Neural progenitor cell (in vitro differentiated cells): ENCODE measurements at regions not wholly inside any gene's neighbourhood (a gene's known extent, or its start where the extent isn't known, plus 50 kb on each side); places are given as distances from the start of the nearest gene placed in this dataset.

ENCODE experiments used
- DNase-seq: peaks from one replicate; pipeline ENCODE4 v3.0.0-alpha.2; 2016; ENCODE audit warnings: low spot score
- H2AFZ ChIP-seq: fragments of 200-600 bp; sonication (generic); replicated peaks from 2 replicates; pipeline ENCODE4 v1.6.1; 2016; ENCODE audit warnings: antibody characterized with exemption
- H3F3A ChIP-seq: fragments of 200-600 bp; sonication (generic); 2 replicates; pipeline ENCODE4 v1.6.1; 2016; ENCODE audit warnings: antibody characterized with exemption, low read depth
- H3K27ac ChIP-seq: fragments of 200-600 bp; sonication (generic); 2 replicates; pipeline ENCODE4 v1.5.1; 2016; ENCODE audit warnings: mild to moderate bottlenecking
- H3K27me3 ChIP-seq: fragments of 200-600 bp; sonication (generic); 2 replicates; pipeline ENCODE4 v1.6.1; 2016; ENCODE audit warnings: mild to moderate bottlenecking, moderate library complexity
- H3K36me3 ChIP-seq: fragments of 200-600 bp; sonication (generic); 2 replicates; pipeline ENCODE4 v1.5.1; 2016
- H3K4me1 ChIP-seq: fragments of 200-600 bp; sonication (generic); 2 replicates; pipeline ENCODE4 v1.6.1; 2016; ENCODE audit warnings: mixed run types
- H3K4me2 ChIP-seq: fragments of 200-600 bp; sonication (generic); 2 replicates; pipeline ENCODE4 v1.6.1; 2016
- H3K4me3 ChIP-seq: fragments of 200-600 bp; sonication (generic); 2 replicates; pipeline ENCODE4 v1.5.1; 2016
- H3K79me2 ChIP-seq: fragments of 200-600 bp; sonication (generic); 2 replicates; pipeline ENCODE4 v1.6.1; 2016; ENCODE audit warnings: low read depth
- H3K9ac ChIP-seq: fragments of 200-600 bp; sonication (generic); 2 replicates; pipeline ENCODE4 v1.6.1; 2016
- H3K9me3 ChIP-seq: fragments of 200-600 bp; sonication (generic); 2 replicates; pipeline ENCODE4 v1.5.1; 2016; ENCODE audit warnings: low read depth
- H4K20me1 ChIP-seq: fragments of 200-600 bp; sonication (generic); 2 replicates; pipeline ENCODE4 v1.6.1; 2016; ENCODE audit warnings: low read depth
- H3K27ac Mint-ChIP-seq: 3 replicates; pipeline ENCODE4 v1.8.0; 2021; ENCODE audit warnings: mixed read lengths
- H3K27me3 Mint-ChIP-seq: 2 replicates; pipeline ENCODE4 v1.8.0; 2022; ENCODE audit warnings: low read depth, mild to moderate bottlenecking, inconsistent platforms, moderate library complexity, mixed read lengths; ENCODE audit not compliant: insufficient read depth
- H3K36me3 Mint-ChIP-seq: 3 replicates; pipeline ENCODE4 v1.8.0; 2021; ENCODE audit warnings: mixed read lengths
- H3K4me1 Mint-ChIP-seq: 3 replicates; pipeline ENCODE4 v1.8.0; 2021; ENCODE audit warnings: mixed read lengths
- H3K4me3 Mint-ChIP-seq: 3 replicates; pipeline ENCODE4 v1.8.0; 2021; ENCODE audit warnings: mild to moderate bottlenecking, moderate library complexity, mixed read lengths
- H3K9me3 Mint-ChIP-seq: 3 replicates; pipeline ENCODE4 v1.8.0; 2020; ENCODE audit warnings: mixed read lengths
- EZH2 ChIP-seq: fragments of 200-600 bp; sonication (generic); IDR thresholded peaks from 2 replicates; pipeline ENCODE4 v1.6.1; 2017; ENCODE audit warnings: antibody characterized with exemption, mild to moderate bottlenecking, moderate library complexity
- EZH2phosphoT487 ChIP-seq: fragments of 200-600 bp; sonication (generic); IDR thresholded peaks from 2 replicates; pipeline ENCODE4 v1.6.1; 2017; ENCODE audit warnings: antibody characterized with exemption
- TF ChIP-seq, protein P1 (sequence below): fragments of 200-600 bp; sonication (generic); IDR thresholded peaks from 2 replicates; pipeline ENCODE4 v1.5.1; 2017; ENCODE audit warnings: antibody characterized with exemption, mild to moderate bottlenecking

DNA sequence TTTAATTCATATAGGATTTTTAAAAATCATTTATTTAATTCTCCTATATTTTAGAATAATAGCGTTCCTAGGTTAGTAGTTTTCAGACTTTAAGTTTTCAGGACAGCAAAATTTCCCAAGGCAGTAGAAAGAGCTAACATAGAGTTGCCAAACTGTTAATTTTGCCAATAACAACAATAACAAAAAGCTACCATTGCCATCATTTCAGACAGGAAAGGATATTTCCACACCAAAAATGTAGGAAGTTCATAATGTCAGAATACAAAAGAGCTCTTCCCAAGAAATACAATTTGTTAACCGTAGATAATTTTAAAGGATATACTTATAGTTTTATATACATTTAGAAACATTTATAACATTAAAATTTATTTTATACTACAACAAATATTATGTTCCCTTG lies 81.4 kb upstream of the EEA1 start:
- Mint-ChIP-seq H3K9me3 (no peaks in the 10 kb centered on the region), H3K27ac (no peak overlapping the region), H3K4me1 (peaks cover 20% of the 10 kb centered on the region), H3K4me3 (no peak overlapping the region), H3K27me3 (no peaks in the 10 kb centered on the region), H3K36me3 (no peaks in the 10 kb centered on the region)
- H3K36me3 ChIP-seq, result no peaks in the 10 kb centered on the region
- H2AFZ ChIP-seq, result no peak overlapping the region
- DNase-seq, result no peak
- H3K4me3 ChIP-seq, result no peak overlapping the region
- no peak overlapping the region for H3K27ac ChIP-seq
- H3K9ac ChIP-seq, result no peak overlapping the region
- H3K27me3 ChIP-seq, result no peaks in the 10 kb centered on the region
- peaks cover 21% of the 10 kb centered on the region for H3K4me1 ChIP-seq
- TF ChIP-seq, protein P1, sequence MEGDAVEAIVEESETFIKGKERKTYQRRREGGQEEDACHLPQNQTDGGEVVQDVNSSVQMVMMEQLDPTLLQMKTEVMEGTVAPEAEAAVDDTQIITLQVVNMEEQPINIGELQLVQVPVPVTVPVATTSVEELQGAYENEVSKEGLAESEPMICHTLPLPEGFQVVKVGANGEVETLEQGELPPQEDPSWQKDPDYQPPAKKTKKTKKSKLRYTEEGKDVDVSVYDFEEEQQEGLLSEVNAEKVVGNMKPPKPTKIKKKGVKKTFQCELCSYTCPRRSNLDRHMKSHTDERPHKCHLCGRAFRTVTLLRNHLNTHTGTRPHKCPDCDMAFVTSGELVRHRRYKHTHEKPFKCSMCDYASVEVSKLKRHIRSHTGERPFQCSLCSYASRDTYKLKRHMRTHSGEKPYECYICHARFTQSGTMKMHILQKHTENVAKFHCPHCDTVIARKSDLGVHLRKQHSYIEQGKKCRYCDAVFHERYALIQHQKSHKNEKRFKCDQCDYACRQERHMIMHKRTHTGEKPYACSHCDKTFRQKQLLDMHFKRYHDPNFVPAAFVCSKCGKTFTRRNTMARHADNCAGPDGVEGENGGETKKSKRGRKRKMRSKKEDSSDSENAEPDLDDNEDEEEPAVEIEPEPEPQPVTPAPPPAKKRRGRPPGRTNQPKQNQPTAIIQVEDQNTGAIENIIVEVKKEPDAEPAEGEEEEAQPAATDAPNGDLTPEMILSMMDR, result no peak
- TF ChIP-seq EZH2, result no peak
- H3K79me2 ChIP-seq, result no peaks in the 10 kb centered on the region
- H3K4me2 ChIP-seq, result no peak overlapping the region
- no peaks in the 10 kb centered on the region for H4K20me1 ChIP-seq
- no peaks in the 10 kb centered on the region for H3F3A ChIP-seq
- no peaks in the 10 kb centered on the region for H3K9me3 ChIP-seq

DNA sequence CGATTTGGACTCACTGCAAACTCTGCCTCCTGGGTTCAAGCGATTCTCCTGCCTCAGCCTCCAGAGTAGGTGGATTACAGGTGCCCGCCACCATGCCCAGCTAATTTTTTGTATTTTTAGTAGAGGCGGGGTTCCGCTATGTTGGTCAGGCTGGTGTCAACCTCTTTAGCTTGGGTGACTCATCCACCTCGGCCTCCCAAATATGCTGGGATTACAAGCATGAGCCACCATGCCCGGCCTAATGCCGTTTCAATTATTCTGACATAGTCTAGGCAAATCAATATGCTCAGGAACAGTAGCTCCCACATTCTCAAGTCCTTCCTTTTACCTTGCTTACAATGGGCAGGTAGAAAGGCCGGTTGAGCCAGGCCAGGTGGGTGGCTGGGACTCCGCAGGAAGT lies 82.0 kb upstream of the EEA1 start:
- no peak overlapping the region for H3K4me3 ChIP-seq
- Mint-ChIP-seq H3K4me3 (no peak overlapping the region), H3K27ac (no peak overlapping the region), H3K4me1 (peaks cover 17% of the 10 kb centered on the region), H3K9me3 (no peaks in the 10 kb centered on the region), H3K36me3 (no peaks in the 10 kb centered on the region), H3K27me3 (no peaks in the 10 kb centered on the region)
- no peak for DNase-seq
- H4K20me1 ChIP-seq, result no peaks in the 10 kb centered on the region
- no peak overlapping the region for H3K9ac ChIP-seq
- peaks cover 21% of the 10 kb centered on the region for H3K4me1 ChIP-seq
- no peak overlapping the region for H3K27ac ChIP-seq
- no peak overlapping the region for H3K4me2 ChIP-seq
- no peaks in the 10 kb centered on the region for H3K27me3 ChIP-seq
- TF ChIP-seq EZH2phosphoT487 (no peak), EZH2 (no peak)
- TF ChIP-seq, protein P1, result no peak
- no peaks in the 10 kb centered on the region for H3K9me3 ChIP-seq
- no peaks in the 10 kb centered on the region for H3K79me2 ChIP-seq
- no peaks in the 10 kb centered on the region for H3F3A ChIP-seq
- no peak overlapping the region for H2AFZ ChIP-seq
- H3K36me3 ChIP-seq, result no peaks in the 10 kb centered on the region

DNA sequence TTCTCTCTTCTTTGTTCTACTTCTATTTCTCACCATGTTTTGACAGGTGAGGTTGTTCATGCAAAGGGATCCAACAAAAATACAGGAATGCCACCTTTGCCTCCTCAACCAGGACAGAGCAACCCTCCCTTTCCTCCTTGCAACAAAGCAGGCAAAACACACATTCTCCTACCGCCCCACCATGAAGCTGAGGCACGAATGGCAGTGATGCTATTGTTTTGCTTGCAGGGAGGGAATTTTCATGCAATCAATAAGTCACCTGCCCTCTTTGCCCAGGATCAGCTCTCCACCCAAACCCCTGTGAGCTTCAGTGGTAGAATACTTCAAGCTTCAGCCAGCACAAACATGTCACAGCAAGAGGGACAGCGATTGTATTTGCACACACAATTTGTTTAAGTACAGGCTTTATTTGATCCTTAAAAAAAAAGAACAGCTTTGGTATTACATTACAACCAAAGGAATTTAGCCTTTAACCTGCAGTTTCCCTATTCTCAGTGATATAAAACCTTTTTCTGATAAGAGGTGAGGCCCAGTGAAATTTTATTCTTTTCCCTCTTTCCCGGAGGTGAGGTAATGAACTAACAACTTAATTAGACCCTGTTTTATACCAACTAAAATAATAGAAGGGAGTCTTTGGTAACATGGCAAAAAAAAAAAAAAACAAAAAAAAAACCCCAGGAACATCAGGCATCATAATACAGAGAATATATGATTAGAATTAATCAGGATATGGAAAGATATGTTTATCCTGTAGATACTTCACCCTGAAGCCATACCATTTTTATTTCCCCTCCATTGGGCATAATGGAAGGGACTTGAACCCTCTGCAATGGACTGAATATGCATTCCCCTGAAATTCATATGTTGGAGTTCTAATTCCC lies 87.0 kb upstream of the EEA1 start:
- H3K27ac Mint-ChIP-seq, result no peak overlapping the region
- H3K4me3 Mint-ChIP-seq, result no peak overlapping the region
- peaks cover 3% of the 10 kb centered on the region for H3F3A ChIP-seq
- H3K9me3 Mint-ChIP-seq, result no peaks in the 10 kb centered on the region
- H3K4me3 ChIP-seq, result no peak overlapping the region
- no peak for TF ChIP-seq EZH2
- TF ChIP-seq, protein P1, result no peak
- TF ChIP-seq EZH2phosphoT487, result no peak
- peaks cover 7% of the 10 kb centered on the region for H3K4me1 ChIP-seq
- no peaks in the 10 kb centered on the region for H3K36me3 Mint-ChIP-seq
- no peaks in the 10 kb centered on the region for H3K36me3 ChIP-seq
- DNase-seq, result peak; percentile 11
- H3K27me3 Mint-ChIP-seq, result peaks cover 2% of the 10 kb centered on the region
- no peak overlapping the region for H3K9ac ChIP-seq
- H4K20me1 ChIP-seq, result no peaks in the 10 kb centered on the region
- H3K27me3 ChIP-seq, result no peaks in the 10 kb centered on the region
- peaks cover 12% of the 10 kb centered on the region for H3K4me1 Mint-ChIP-seq
- no peaks in the 10 kb centered on the region for H3K9me3 ChIP-seq
- peak overlapping the region; percentile 65 for H2AFZ ChIP-seq
- no peak overlapping the region for H3K27ac ChIP-seq
- H3K4me2 ChIP-seq, result no peak overlapping the region
- H3K79me2 ChIP-seq, result no peaks in the 10 kb centered on the region
